Endodermal cell (in vitro differentiated cells): ENCODE measurements at regions not wholly inside any gene's neighbourhood (a gene's known extent, or its start where the extent isn't known, plus 50 kb on each side); places are given as distances from the start of the nearest gene placed in this dataset.

Experiments
- DNase-seq: peaks from one replicate; pipeline ENCODE4 v3.0.0-alpha.2; 2017
- H3K27ac ChIP-seq: 2 replicates; pipeline ENCODE4 v1.5.1; 2013; ENCODE audit warnings: mild to moderate bottlenecking, low read depth, low read length, moderate library complexity
- H3K27me3 ChIP-seq: 2 replicates; pipeline ENCODE4 v1.6.1; 2013; ENCODE audit warnings: mild to moderate bottlenecking, low read length, moderate library complexity; ENCODE audit not compliant: insufficient read depth, control insufficient read depth, poor library complexity, severe bottlenecking
- H3K36me3 ChIP-seq: 2 replicates; pipeline ENCODE4 v1.7.0; 2013; ENCODE audit warnings: mild to moderate bottlenecking, low read length, moderate library complexity; ENCODE audit not compliant: control insufficient read depth, insufficient read depth
- H3K4me1 ChIP-seq: one replicate; pipeline ENCODE4 v1.7.0; 2013; ENCODE audit warnings: low read length; ENCODE audit not compliant: control insufficient read depth, insufficient read depth
- H3K4me3 ChIP-seq: 2 replicates; pipeline ENCODE4 v1.5.1; 2013; ENCODE audit warnings: mild to moderate bottlenecking, low read length, moderate library complexity
- H3K9ac ChIP-seq: 2 replicates; pipeline ENCODE4 v1.6.1; 2013; ENCODE audit warnings: mild to moderate bottlenecking, low read length, moderate library complexity; ENCODE audit not compliant: poor library complexity, severe bottlenecking; ENCODE audit errors: extremely low read depth
- H3K9me3 ChIP-seq: 2 replicates; pipeline ENCODE4 v1.6.1; 2013; ENCODE audit warnings: mild to moderate bottlenecking, low read length, moderate library complexity; ENCODE audit not compliant: control insufficient read depth
- H3K27ac Mint-ChIP-seq: 2 replicates; pipeline ENCODE4 v1.8.0; 2020; ENCODE audit warnings: mixed read lengths
- H3K27me3 Mint-ChIP-seq: 2 replicates; pipeline ENCODE4 v1.8.0; 2021; ENCODE audit warnings: mild to moderate bottlenecking, mixed read lengths; ENCODE audit not compliant: insufficient read depth
- H3K36me3 Mint-ChIP-seq: 2 replicates; pipeline ENCODE4 v1.8.0; 2020; ENCODE audit warnings: low read depth, mixed read lengths
- H3K4me1 Mint-ChIP-seq: 2 replicates; pipeline ENCODE4 v1.8.0; 2020; ENCODE audit warnings: mixed read lengths
- H3K4me3 Mint-ChIP-seq: 2 replicates; pipeline ENCODE4 v1.8.0; 2020; ENCODE audit warnings: mild to moderate bottlenecking, moderate library complexity, mixed read lengths
- H3K9me3 Mint-ChIP-seq: 2 replicates; pipeline ENCODE4 v1.8.0; 2020; ENCODE audit warnings: mild to moderate bottlenecking, mixed read lengths
- WGBS, 2 experiments: methylation state at CpG; one replicate each; pipeline versions ENCODE4 v1.1.5 to v1.1.7; 2013; ENCODE audit warnings: missing lambda C conversion rate in 2 of 2, mixed read lengths in 1 of 2; ENCODE audit not compliant: insufficient coverage in 1 of 2, insufficient read length in 1 of 2; 5-methylcytosine and 5-hydroxymethylcytosine counted together
- TF ChIP-seq, protein P1 (sequence below): fragments of 200-600 bp; sonication (generic); conservative IDR thresholded peaks from 2 replicates; pipeline ENCODE4 v1.5.0; 2021; ENCODE audit warnings: antibody characterized with exemption, mild to moderate bottlenecking

DNA sequence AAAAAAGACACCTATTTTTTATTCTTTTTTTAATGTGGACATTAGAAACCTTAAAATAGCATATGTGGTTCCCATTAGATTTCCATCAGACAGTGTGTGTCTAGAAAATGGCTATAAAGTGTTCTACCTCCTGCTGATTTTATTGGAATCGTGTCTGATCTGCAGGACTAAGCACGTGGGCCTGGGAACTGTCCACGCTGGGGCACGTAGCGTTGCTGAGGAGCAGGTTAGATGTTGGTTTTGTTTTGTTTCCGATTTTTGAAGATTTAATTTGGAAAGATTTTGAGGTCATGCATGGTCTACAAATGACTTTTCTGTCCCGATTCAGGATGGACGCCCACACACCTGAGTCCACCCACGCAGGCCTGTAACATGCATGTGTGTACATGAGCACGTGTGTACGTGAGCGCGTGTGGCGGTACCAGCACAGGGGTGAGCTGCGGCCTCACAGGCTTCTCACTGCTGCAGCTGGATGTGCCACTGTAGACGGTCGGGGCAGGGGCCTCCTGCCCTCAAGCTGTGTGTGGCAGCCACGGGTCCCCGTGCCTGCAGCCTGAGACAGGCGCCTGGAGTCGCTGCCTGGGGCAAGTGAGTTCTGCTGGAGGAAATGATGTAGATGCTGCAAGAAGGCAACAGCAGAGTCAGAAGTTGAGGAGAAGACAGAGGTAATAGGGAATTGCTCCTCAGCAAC, 99.7 kb upstream of the CTDP1 start:
- Mint-ChIP-seq H3K36me3 (no peaks in the 10 kb centered on the region), H3K27me3 (no peaks in the 10 kb centered on the region), H3K4me3 (no peak overlapping the region), H3K27ac (no peak overlapping the region), H3K9me3 (no peaks in the 10 kb centered on the region), H3K4me1 (no peaks in the 10 kb centered on the region)
- H3K4me1 ChIP-seq, result no peaks in the 10 kb centered on the region
- TF ChIP-seq, protein P1, sequence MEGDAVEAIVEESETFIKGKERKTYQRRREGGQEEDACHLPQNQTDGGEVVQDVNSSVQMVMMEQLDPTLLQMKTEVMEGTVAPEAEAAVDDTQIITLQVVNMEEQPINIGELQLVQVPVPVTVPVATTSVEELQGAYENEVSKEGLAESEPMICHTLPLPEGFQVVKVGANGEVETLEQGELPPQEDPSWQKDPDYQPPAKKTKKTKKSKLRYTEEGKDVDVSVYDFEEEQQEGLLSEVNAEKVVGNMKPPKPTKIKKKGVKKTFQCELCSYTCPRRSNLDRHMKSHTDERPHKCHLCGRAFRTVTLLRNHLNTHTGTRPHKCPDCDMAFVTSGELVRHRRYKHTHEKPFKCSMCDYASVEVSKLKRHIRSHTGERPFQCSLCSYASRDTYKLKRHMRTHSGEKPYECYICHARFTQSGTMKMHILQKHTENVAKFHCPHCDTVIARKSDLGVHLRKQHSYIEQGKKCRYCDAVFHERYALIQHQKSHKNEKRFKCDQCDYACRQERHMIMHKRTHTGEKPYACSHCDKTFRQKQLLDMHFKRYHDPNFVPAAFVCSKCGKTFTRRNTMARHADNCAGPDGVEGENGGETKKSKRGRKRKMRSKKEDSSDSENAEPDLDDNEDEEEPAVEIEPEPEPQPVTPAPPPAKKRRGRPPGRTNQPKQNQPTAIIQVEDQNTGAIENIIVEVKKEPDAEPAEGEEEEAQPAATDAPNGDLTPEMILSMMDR, result no peak
- no peaks in the 10 kb centered on the region for H3K27me3 ChIP-seq
- no peaks in the 10 kb centered on the region for H3K36me3 ChIP-seq
- no peak overlapping the region for H3K4me3 ChIP-seq
- H3K27ac ChIP-seq, result no peak overlapping the region
- H3K9me3 ChIP-seq, result no peaks in the 10 kb centered on the region
- DNase-seq, result peak; percentile 30
- H3K9ac ChIP-seq, result no peak overlapping the region
- WGBS, 2 experiments, result 93 to 95% methylated on average over 18 to 21 of the region's 21 CpGs

DNA sequence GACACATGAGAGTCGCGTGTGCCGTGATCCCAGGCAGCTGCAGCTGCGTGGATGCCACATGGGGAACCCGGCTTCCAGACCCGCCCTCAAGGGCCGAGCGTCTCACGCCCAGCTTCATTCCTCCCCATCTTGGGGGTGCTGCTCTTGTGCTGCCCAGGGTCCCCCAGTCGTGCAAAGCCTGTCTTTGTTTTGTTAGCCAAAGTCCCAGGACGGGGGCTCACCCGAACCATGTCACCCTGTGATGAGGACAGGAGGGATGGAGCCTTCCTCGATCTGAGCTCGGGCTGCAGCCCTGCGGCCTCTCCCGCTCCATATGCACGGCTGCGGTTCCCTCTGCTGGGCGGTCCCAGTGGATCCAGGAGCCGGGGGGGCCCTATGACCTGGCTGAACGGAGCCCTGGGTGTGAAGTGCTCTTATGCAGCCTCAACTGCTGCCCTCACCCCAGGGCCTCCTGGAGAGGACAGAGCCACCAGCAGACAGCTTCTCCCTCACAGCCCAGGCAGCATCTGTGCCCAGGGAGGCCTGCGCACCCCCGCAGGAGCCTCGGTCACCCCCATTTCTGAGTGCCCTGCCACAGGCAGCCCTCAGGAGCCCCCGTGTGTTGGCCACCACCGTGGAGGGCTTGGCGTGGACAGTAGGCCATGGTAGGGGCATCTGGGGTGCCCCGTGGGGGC, 99.0 kb upstream of the CTDP1 start:
- H3K27ac ChIP-seq, result no peak overlapping the region
- TF ChIP-seq, protein P1, result no peak
- no peaks in the 10 kb centered on the region for H3K9me3 ChIP-seq
- no peaks in the 10 kb centered on the region for H3K4me1 ChIP-seq
- WGBS, 2 experiments, result 89 to 91% methylated on average over 19 to 28 of the region's 28 CpGs
- no peaks in the 10 kb centered on the region for H3K27me3 Mint-ChIP-seq
- no peak overlapping the region for H3K9ac ChIP-seq
- H3K4me1 Mint-ChIP-seq, result no peaks in the 10 kb centered on the region
- no peak overlapping the region for H3K27ac Mint-ChIP-seq
- no peaks in the 10 kb centered on the region for H3K9me3 Mint-ChIP-seq
- no peak overlapping the region for H3K4me3 Mint-ChIP-seq
- no peaks in the 10 kb centered on the region for H3K36me3 ChIP-seq
- no peaks in the 10 kb centered on the region for H3K27me3 ChIP-seq
- H3K36me3 Mint-ChIP-seq, result no peaks in the 10 kb centered on the region
- no peak overlapping the region for H3K4me3 ChIP-seq
- peak; percentile 56 for DNase-seq

DNA sequence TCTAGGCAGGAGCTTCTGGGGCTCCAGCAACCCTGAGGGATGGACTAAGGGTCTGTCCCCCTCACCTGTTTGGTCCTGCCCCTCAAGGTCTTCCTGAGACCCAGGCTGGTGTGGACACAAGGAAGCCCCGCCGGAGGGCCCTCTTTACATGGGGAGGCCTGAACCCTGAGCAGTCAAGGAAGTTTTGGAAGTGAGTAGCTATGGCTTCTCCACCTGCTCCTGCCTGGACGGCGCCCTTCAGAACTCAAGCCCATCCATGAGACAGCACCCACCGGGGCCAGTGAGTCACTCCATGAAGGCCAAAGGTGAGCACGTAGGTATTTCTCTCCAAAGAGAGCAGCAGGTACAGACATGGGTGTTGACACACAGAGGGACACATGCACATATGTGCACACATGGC, 98.2 kb upstream of the CTDP1 start:
- Mint-ChIP-seq H3K36me3 (no peaks in the 10 kb centered on the region), H3K27me3 (no peaks in the 10 kb centered on the region), H3K4me1 (no peaks in the 10 kb centered on the region), H3K9me3 (no peaks in the 10 kb centered on the region), H3K27ac (no peak overlapping the region), H3K4me3 (no peak overlapping the region)
- Histone ChIP-seq H3K27ac (no peak overlapping the region), H3K9ac (no peak overlapping the region), H3K4me1 (no peaks in the 10 kb centered on the region), H3K4me3 (no peak overlapping the region), H3K9me3 (no peaks in the 10 kb centered on the region), H3K36me3 (no peaks in the 10 kb centered on the region), H3K27me3 (no peaks in the 10 kb centered on the region)
- TF ChIP-seq, protein P1, result no peak
- DNase-seq, result peak; percentile 42
- WGBS, 2 experiments, result 96 to 100% methylated on average over 6 of the region's 6 CpGs
